Coronary artery (tissue), 2 donors: ENCODE measurements at regions not wholly inside any gene's neighbourhood (a gene's known extent, or its start where the extent isn't known, plus 50 kb on each side); places are given as distances from the start of the nearest gene placed in this dataset.

Source experiments
- DNase-seq: peaks from one replicate; pipeline ENCODE4 v3.0.0-alpha.2; 2017; ENCODE audit warnings: low spot score
- H3K27ac ChIP-seq, 2 donors: fragments of 200-600 bp; sonication (generic); one replicate each; pipeline ENCODE4 v1.5.1; 2016 to 2019
- H3K4me3 ChIP-seq: fragments of 200-600 bp; sonication (generic); 2 replicates; pipeline ENCODE4 v1.5.1; 2016; ENCODE audit warnings: mild to moderate bottlenecking, moderate library complexity
- CTCF ChIP-seq: fragments of 200-600 bp; sonication (generic); IDR thresholded peaks from one replicate; pipeline ENCODE4 v1.5.1; 2019; ENCODE audit warnings: antibody characterized with exemption

- TF ChIP-seq CTCF, result no peak
- peak overlapping the region; percentile 39 to 57 for H3K27ac ChIP-seq
- DNase-seq, result no peak
- peak overlapping the region; percentile 10 for H3K4me3 ChIP-seq
Measured at GRCh38 chr2:213202011-213202410, 50.6 kb upstream of the IKZF2 start.

GRCh38 chr2:213205944-213206343, 54.5 kb upstream of the IKZF2 start:
- Histone ChIP-seq H3K4me3 (no peak overlapping the region), H3K27ac (no peak overlapping the region)
- TF ChIP-seq CTCF, result no peak
- no peak for DNase-seq

GRCh38 chr2:213213186-213213585, 61.8 kb upstream of the IKZF2 start:
- no peak overlapping the region for H3K4me3 ChIP-seq
- no peak for TF ChIP-seq CTCF
- no peak overlapping the region for H3K27ac ChIP-seq
- DNase-seq, result no peak

- TF ChIP-seq CTCF, result no peak
- no peak for DNase-seq
- H3K4me3 ChIP-seq, result no peak overlapping the region
- H3K27ac ChIP-seq, result no peak overlapping the region
Measured at GRCh38 chr2:213214209-213214608, 62.8 kb upstream of the IKZF2 start.

- TF ChIP-seq CTCF, result no peak
- no peak overlapping the region for H3K4me3 ChIP-seq
- peak overlapping the region; percentile 39 to 63 for H3K27ac ChIP-seq
- DNase-seq, result no peak
Measured at GRCh38 chr2:213216461-213216860, 65.0 kb upstream of the IKZF2 start.

GRCh38 chr2:213219816-213220215, 64.4 kb upstream of the SPAG16 start:
- DNase-seq, result no peak
- no peak overlapping the region for H3K27ac ChIP-seq
- no peak for TF ChIP-seq CTCF

GRCh38 chr2:213220967-213221603, 63.2 kb upstream of the SPAG16 start:
- no peak for DNase-seq
- Histone ChIP-seq H3K27ac (no peak overlapping the region), H3K4me3 (no peak overlapping the region)
- no peak for TF ChIP-seq CTCF

More at GRCh38 chr2:213219816-213220215, 64.4 kb upstream of the SPAG16 start:
- no peak overlapping the region for H3K4me3 ChIP-seq
